SU-DHL-6 (cell line): ENCODE measurements at regions not wholly inside any gene's neighbourhood (a gene's known extent, or its start where the extent isn't known, plus 50 kb on each side); places are given as distances from the start of the nearest gene placed in this dataset.
"Not testable (repeated sequence)": the region's sequence is repeated elsewhere in the genome, so short reads cannot be mapped to it uniquely, and the experiment has no call there.

Experiments used
- EZH2phosphoT487 ChIP-seq: fragments of 200-600 bp; sonication (generic), shearing (Covaris generic); conservative IDR thresholded peaks from 2 replicates; pipeline ENCODE4 v1.6.1; 2018; ENCODE audit warnings: mild to moderate bottlenecking, antibody characterized with exemption, low read length, moderate library complexity, mixed read lengths
- TF ChIP-seq, protein P1 (sequence below): fragments of 200-600 bp; sonication (generic); IDR thresholded peaks from one replicate; pipeline ENCODE4 v1.5.1; 2017; ENCODE audit warnings: antibody characterized with exemption, mild to moderate bottlenecking, low read length, moderate library complexity; ENCODE audit not compliant: insufficient read depth, poor library complexity, severe bottlenecking

DNA sequence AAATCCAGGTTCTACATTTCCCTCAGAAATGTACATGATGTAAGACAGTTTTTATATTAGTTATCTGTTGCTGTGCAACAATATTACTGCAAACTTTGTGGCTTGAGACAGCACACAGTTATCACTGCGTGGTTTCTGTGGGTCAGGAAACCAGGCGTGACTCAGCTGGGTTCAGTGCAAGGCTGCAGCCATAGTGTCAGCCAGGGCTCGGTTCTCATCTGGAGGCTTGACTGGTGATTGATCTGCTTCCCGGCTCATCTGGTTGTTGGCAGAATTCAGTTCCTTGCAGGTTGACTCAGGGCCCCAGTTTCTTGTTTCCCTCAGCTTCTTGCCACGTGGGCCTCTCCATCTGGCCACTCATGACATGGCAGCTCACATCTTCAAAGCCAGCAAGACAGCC lies 146.8 kb upstream of the ROPN1B start:
- TF ChIP-seq, protein P1, sequence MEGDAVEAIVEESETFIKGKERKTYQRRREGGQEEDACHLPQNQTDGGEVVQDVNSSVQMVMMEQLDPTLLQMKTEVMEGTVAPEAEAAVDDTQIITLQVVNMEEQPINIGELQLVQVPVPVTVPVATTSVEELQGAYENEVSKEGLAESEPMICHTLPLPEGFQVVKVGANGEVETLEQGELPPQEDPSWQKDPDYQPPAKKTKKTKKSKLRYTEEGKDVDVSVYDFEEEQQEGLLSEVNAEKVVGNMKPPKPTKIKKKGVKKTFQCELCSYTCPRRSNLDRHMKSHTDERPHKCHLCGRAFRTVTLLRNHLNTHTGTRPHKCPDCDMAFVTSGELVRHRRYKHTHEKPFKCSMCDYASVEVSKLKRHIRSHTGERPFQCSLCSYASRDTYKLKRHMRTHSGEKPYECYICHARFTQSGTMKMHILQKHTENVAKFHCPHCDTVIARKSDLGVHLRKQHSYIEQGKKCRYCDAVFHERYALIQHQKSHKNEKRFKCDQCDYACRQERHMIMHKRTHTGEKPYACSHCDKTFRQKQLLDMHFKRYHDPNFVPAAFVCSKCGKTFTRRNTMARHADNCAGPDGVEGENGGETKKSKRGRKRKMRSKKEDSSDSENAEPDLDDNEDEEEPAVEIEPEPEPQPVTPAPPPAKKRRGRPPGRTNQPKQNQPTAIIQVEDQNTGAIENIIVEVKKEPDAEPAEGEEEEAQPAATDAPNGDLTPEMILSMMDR = not testable (repeated sequence)
- not testable (repeated sequence) for TF ChIP-seq EZH2phosphoT487
